ENCODE measurements at regions not wholly inside any gene's neighbourhood (a gene's known extent, or its start where the extent isn't known, plus 50 kb on each side); places are given as distances from the start of the nearest gene placed in this dataset.

DNA sequence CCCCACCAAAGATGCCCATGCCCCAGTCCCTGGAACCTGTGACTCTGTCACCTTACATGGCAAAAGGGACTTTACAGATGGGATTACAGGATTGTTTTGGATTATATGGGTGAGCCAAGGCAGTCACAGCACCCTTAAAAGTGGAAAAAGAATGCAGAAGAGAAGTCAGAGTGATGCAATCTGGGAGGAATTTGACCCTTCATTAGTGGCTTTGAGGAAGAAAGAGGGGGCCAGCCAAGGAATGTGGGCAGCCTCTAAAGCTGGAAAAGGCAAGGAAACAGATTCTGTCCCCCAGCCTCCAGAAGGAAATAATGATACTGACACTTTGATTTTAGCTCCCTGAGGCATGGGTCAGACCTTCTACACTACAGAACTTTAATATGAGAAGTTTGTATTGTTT, 257.3 kb upstream of the ISX start:
- H3K27ac Mint-ChIP-seq (ENCODE audit: low read depth, unreplicated experiment), result no peak overlapping the region

GRCh38 chr22:34812631-34813030, 253.3 kb upstream of the ISX start:
- Mint-ChIP-seq H3K36me3 (ENCODE audit: insufficient read depth, unreplicated experiment) (no peaks in the 10 kb centered on the region), H3K9me3 (ENCODE audit: unreplicated experiment) (peaks cover 46% of the 10 kb centered on the region), H3K27ac (ENCODE audit: low read depth, unreplicated experiment) (no peak overlapping the region), H3K27me3 (ENCODE audit: insufficient read depth, unreplicated experiment) (no peaks in the 10 kb centered on the region), H3K4me1 (ENCODE audit: insufficient read depth, unreplicated experiment) (no peaks in the 10 kb centered on the region), H3K4me3 (ENCODE audit: unreplicated experiment) (no peak overlapping the region)
- no TSS peak for BruUV-seq (replicated peaks)
- ChIA-PET POLR2A (no interaction called here), CTCF (interaction anchor here (0.5 to 0.9 kb wide), 2 partner anchors 38 to 309 kb away, joined by 4 read pairs; no protein-coding TSS in a partner anchor)
- intact Hi-C loops (cut with micrococcal nuclease), result no loop called here
- TF ChIP-seq, protein P1, sequence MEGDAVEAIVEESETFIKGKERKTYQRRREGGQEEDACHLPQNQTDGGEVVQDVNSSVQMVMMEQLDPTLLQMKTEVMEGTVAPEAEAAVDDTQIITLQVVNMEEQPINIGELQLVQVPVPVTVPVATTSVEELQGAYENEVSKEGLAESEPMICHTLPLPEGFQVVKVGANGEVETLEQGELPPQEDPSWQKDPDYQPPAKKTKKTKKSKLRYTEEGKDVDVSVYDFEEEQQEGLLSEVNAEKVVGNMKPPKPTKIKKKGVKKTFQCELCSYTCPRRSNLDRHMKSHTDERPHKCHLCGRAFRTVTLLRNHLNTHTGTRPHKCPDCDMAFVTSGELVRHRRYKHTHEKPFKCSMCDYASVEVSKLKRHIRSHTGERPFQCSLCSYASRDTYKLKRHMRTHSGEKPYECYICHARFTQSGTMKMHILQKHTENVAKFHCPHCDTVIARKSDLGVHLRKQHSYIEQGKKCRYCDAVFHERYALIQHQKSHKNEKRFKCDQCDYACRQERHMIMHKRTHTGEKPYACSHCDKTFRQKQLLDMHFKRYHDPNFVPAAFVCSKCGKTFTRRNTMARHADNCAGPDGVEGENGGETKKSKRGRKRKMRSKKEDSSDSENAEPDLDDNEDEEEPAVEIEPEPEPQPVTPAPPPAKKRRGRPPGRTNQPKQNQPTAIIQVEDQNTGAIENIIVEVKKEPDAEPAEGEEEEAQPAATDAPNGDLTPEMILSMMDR (IDR thresholded peaks at IDR 0.05; ENCODE audit: unreplicated experiment), result no peak
- DNase-seq (ENCODE audit: unreplicated experiment), result no peak

More for the DNA sequence above, 257.3 kb upstream of the ISX start:
- no peak for DNase-seq (ENCODE audit: unreplicated experiment)
- Mint-ChIP-seq H3K36me3 (ENCODE audit: insufficient read depth, unreplicated experiment) (no peaks in the 10 kb centered on the region), H3K4me1 (ENCODE audit: insufficient read depth, unreplicated experiment) (no peaks in the 10 kb centered on the region), H3K4me3 (ENCODE audit: unreplicated experiment) (no peak overlapping the region), H3K27me3 (ENCODE audit: insufficient read depth, unreplicated experiment) (no peaks in the 10 kb centered on the region), H3K9me3 (ENCODE audit: unreplicated experiment) (peaks cover 45% of the 10 kb centered on the region)
- BruUV-seq (replicated peaks), result no TSS peak
- ChIA-PET POLR2A (no interaction called here), CTCF (interaction anchor here (0.5 kb wide), 1 partner anchor 380 kb away, joined by 3 read pairs; no protein-coding TSS in a partner anchor)
- intact Hi-C loops (cut with micrococcal nuclease), result no loop called here
- TF ChIP-seq, protein P1 (IDR thresholded peaks at IDR 0.05; ENCODE audit: unreplicated experiment), result no peak

- intact Hi-C loops (cut with micrococcal nuclease), result no loop called here
- DNase-seq (ENCODE audit: unreplicated experiment), result no peak
- Mint-ChIP-seq H3K4me3 (ENCODE audit: unreplicated experiment) (no peak overlapping the region), H3K36me3 (ENCODE audit: insufficient read depth, unreplicated experiment) (no peaks in the 10 kb centered on the region), H3K9me3 (ENCODE audit: unreplicated experiment) (peaks cover 41% of the 10 kb centered on the region), H3K27me3 (ENCODE audit: insufficient read depth, unreplicated experiment) (no peaks in the 10 kb centered on the region), H3K4me1 (ENCODE audit: insufficient read depth, unreplicated experiment) (no peaks in the 10 kb centered on the region), H3K27ac (ENCODE audit: low read depth, unreplicated experiment) (no peak overlapping the region)
- ChIA-PET CTCF (no interaction called here), POLR2A (no interaction called here)
- TF ChIP-seq, protein P1 (IDR thresholded peaks at IDR 0.05; ENCODE audit: unreplicated experiment), result no peak
- no TSS peak for BruUV-seq (replicated peaks)
Observed at GRCh38 chr22:34814260-34815025, 251.5 kb upstream of the ISX start.

GRCh38 chr22:34829485-34829884, 236.5 kb upstream of the ISX start:
- intact Hi-C loops (cut with micrococcal nuclease), result no loop called here
- POLR2A ChIA-PET, result no interaction called here
- TF ChIP-seq, protein P1 (IDR thresholded peaks at IDR 0.05; ENCODE audit: unreplicated experiment), result no peak

More at GRCh38 chr22:34829485-34829884, 236.5 kb upstream of the ISX start:
- CTCF ChIA-PET, result no interaction called here
- Mint-ChIP-seq H3K9me3 (ENCODE audit: unreplicated experiment) (peaks cover 24% of the 10 kb centered on the region), H3K27ac (ENCODE audit: low read depth, unreplicated experiment) (no peak overlapping the region), H3K27me3 (ENCODE audit: insufficient read depth, unreplicated experiment) (no peaks in the 10 kb centered on the region), H3K4me1 (ENCODE audit: insufficient read depth, unreplicated experiment) (no peaks in the 10 kb centered on the region), H3K36me3 (ENCODE audit: insufficient read depth, unreplicated experiment) (no peaks in the 10 kb centered on the region), H3K4me3 (ENCODE audit: unreplicated experiment) (no peak overlapping the region)
- DNase-seq (ENCODE audit: unreplicated experiment), result no peak
- no TSS peak for BruUV-seq (replicated peaks)

Measured in MCF 10A (cell line).